MM.1S (cell line): ENCODE measurements at regions not wholly inside any gene's neighbourhood (a gene's known extent, or its start where the extent isn't known, plus 50 kb on each side); places are given as distances from the start of the nearest gene placed in this dataset.

Source experiments
- DNase-seq: peaks from one replicate; pipeline ENCODE4 v3.0.0-alpha.2; 2015
- H2AFZ ChIP-seq: fragments of 300-600 bp; sonication (generic); 2 replicates; pipeline ENCODE4 v1.6.0; 2016; ENCODE audit warnings: antibody characterized with exemption, low read length
- H3F3A ChIP-seq: fragments of 300-600 bp; sonication (generic); 2 replicates; pipeline ENCODE4 v1.6.1; 2016; ENCODE audit warnings: mild to moderate bottlenecking, antibody characterized with exemption, low read length, moderate library complexity, mixed read lengths; ENCODE audit not compliant: insufficient read depth
- H3K27ac ChIP-seq: fragments of 300-600 bp; sonication (generic); 2 replicates; pipeline ENCODE4 v1.5.1; 2016; ENCODE audit warnings: mild to moderate bottlenecking, low read length
- H3K27me3 ChIP-seq: fragments of 300-600 bp; sonication (generic); replicated peaks from 2 replicates; pipeline ENCODE4 v1.6.0; 2016; ENCODE audit warnings: low read length; ENCODE audit not compliant: insufficient read depth
- H3K36me3 ChIP-seq: fragments of 300-600 bp; sonication (generic); replicated peaks from 2 replicates; pipeline ENCODE4 v1.6.1; 2016; ENCODE audit warnings: mild to moderate bottlenecking, low read length, mixed read lengths; ENCODE audit not compliant: insufficient read depth
- H3K4me1 ChIP-seq: fragments of 300-600 bp; sonication (generic); 2 replicates; pipeline ENCODE4 v1.6.1; 2016; ENCODE audit warnings: low read length, mixed read lengths
- H3K4me2 ChIP-seq: fragments of 300-600 bp; sonication (generic); 2 replicates; pipeline ENCODE4 v1.6.0; 2016; ENCODE audit warnings: low read depth, low read length
- H3K4me3 ChIP-seq: fragments of 300-600 bp; sonication (generic); 2 replicates; pipeline ENCODE4 v1.5.1; 2016; ENCODE audit warnings: low read length, mixed read lengths
- H3K79me2 ChIP-seq: fragments of 300-600 bp; sonication (generic); 2 replicates; pipeline ENCODE4 v1.6.1; 2016; ENCODE audit warnings: mixed run types, low read length, mixed read lengths
- H3K9ac ChIP-seq: fragments of 300-600 bp; sonication (generic); 2 replicates; pipeline ENCODE4 v1.6.1; 2016; ENCODE audit warnings: low read length, mixed read lengths
- H3K9me2 ChIP-seq: fragments of 300-600 bp; sonication (generic); replicated peaks from 2 replicates; pipeline ENCODE4 v1.6.1; 2016; ENCODE audit warnings: mild to moderate bottlenecking, low read length, mixed read lengths; ENCODE audit not compliant: insufficient read depth
- H3K9me3 ChIP-seq: fragments of 300-600 bp; sonication (generic); replicated peaks from 2 replicates; pipeline ENCODE4 v1.6.1; 2016; ENCODE audit warnings: mild to moderate bottlenecking, low read length, mixed read lengths; ENCODE audit not compliant: insufficient read depth
- H4K20me1 ChIP-seq: fragments of 300-600 bp; sonication (generic); 2 replicates; pipeline ENCODE4 v1.6.1; 2016; ENCODE audit warnings: mild to moderate bottlenecking, low read length, moderate library complexity, mixed read lengths; ENCODE audit not compliant: insufficient read depth
- CTCF ChIP-seq: fragments of 300-600 bp; sonication (generic); IDR thresholded peaks from 2 replicates; pipeline ENCODE4 v1.5.1; 2016; ENCODE audit warnings: antibody characterized with exemption, low read length, mixed read lengths
- EZH2 ChIP-seq: fragments of 300-600 bp; sonication (generic); optimal IDR thresholded peaks from 2 replicates; pipeline ENCODE3; 2017; ENCODE audit warnings: low read depth, mild to moderate bottlenecking, antibody characterized with exemption, low read length, mixed read lengths
- EZH2phosphoT487 ChIP-seq: fragments of 300-600 bp; sonication (generic); IDR thresholded peaks from 2 replicates; pipeline ENCODE4 v1.6.1; 2018; ENCODE audit warnings: antibody characterized with exemption, low read length

DNA sequence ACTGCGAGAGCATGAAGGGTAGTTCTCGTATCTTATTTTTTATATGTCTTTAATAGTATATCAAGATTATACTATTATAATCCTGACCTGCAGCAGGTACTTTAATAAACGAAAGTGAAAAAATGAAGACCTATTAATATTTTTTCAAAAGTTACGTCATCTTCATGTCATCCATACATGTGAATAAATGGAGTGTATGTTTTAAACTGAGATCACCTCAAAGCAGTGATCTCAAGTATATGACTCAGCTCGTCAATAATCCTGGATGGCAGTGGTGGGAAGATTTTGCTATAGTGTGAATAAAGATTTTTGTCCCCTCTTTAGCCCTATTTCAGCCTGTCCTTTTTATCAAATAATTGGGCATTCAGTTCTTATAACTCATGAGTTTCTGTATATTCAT, 166.3 kb upstream of the FBXO11 start:
- TF ChIP-seq EZH2phosphoT487 (no peak), CTCF (no peak), EZH2 (no peak)
- no peak for DNase-seq
- no peaks in the 10 kb centered on the region for H4K20me1 ChIP-seq
- H3K79me2 ChIP-seq: no peaks in the 10 kb centered on the region
- H3K36me3 ChIP-seq: no peaks in the 10 kb centered on the region
- H3K9ac ChIP-seq: no peak overlapping the region
- H3K4me3 ChIP-seq: no peak overlapping the region
- no peak overlapping the region for H3K27ac ChIP-seq
- no peaks in the 10 kb centered on the region for H3F3A ChIP-seq
- H3K9me3 ChIP-seq: no peaks in the 10 kb centered on the region
- no peak overlapping the region for H2AFZ ChIP-seq
- no peak overlapping the region for H3K4me2 ChIP-seq
- H3K4me1 ChIP-seq: no peaks in the 10 kb centered on the region
- H3K27me3 ChIP-seq: no peaks in the 10 kb centered on the region
- no peaks in the 10 kb centered on the region for H3K9me2 ChIP-seq

DNA sequence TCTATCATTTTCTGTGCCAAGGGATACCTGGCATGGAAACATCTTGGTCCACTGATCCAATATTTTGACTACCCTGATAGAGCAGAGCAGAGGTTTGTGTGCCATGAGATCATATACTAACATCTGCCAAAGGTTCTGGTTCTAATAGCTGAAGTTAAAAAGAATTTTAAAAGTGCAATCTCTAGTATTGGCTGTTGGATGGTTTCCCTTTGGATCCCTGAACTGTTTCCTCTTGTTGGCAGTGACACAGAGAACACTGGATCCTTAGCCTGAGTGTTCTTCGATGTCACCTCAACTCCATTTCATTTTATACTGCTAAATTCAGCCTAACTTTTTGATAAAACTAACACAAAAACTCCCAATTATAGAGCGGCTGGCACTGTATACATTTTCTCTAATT, 169.3 kb upstream of the FBXO11 start:
- TF ChIP-seq EZH2: no peak
- no peak for TF ChIP-seq EZH2phosphoT487
- no peak for TF ChIP-seq CTCF
- Histone ChIP-seq H4K20me1 (no peaks in the 10 kb centered on the region), H3K4me3 (no peak overlapping the region)

DNA sequence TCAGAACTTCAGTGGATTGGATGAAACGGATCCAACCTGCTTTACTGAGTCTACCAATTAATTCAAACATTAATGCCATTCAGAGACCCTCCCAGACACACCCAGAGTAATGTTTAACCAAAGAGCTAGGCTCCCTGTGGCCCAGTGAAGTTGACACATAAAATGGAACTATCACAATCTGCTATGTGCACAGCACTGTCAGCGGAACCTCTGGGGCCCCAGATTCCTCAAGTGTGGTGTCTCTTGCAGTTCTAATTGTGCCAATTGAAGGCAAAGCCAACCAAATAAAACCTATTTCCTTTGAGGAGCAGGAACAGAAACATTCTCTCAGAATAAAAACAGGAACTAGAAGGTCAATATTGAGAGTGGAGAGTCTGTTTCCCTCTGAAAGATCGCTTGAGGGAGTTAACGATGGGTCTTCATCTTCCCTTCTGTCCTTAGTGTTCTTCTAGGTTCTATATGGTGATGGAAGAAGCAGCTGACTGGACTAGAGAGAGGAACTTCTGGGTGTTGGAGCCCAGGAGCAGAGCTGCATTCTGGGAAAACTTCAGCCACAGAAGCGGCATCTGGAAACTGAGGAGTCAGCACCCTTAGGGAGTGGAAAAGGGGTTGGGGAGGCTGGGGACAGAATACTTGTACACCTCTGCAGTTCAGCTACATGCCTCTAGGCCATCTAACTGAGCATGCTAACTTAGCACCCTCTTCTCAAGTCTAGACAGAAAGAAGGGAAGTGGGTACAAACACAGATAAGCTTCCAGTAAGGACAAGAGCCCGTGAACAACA, 174.4 kb upstream of the FBXO11 start:
- no peaks in the 10 kb centered on the region for H3K36me3 ChIP-seq
- H3K9me2 ChIP-seq: no peaks in the 10 kb centered on the region
- no peak overlapping the region for H3K27ac ChIP-seq
- H3K9me3 ChIP-seq: no peaks in the 10 kb centered on the region
- no peak for DNase-seq
- H3F3A ChIP-seq: no peaks in the 10 kb centered on the region
- no peak overlapping the region for H3K4me2 ChIP-seq
- H3K27me3 ChIP-seq: no peaks in the 10 kb centered on the region
- no peak overlapping the region for H2AFZ ChIP-seq
- no peaks in the 10 kb centered on the region for H4K20me1 ChIP-seq
- TF ChIP-seq EZH2 (no peak), EZH2phosphoT487 (no peak), CTCF (no peak)
- no peaks in the 10 kb centered on the region for H3K4me1 ChIP-seq
- H3K4me3 ChIP-seq: no peak overlapping the region
- H3K9ac ChIP-seq: no peak overlapping the region
- no peaks in the 10 kb centered on the region for H3K79me2 ChIP-seq

More for the DNA sequence above, 169.3 kb upstream of the FBXO11 start:
- Histone ChIP-seq H3F3A (no peaks in the 10 kb centered on the region), H3K4me1 (no peaks in the 10 kb centered on the region), H3K36me3 (no peaks in the 10 kb centered on the region), H3K4me2 (no peak overlapping the region), H3K27ac (no peak overlapping the region), H3K9ac (no peak overlapping the region), H3K79me2 (no peaks in the 10 kb centered on the region), H3K9me2 (no peaks in the 10 kb centered on the region), H3K27me3 (no peaks in the 10 kb centered on the region), H3K9me3 (no peaks in the 10 kb centered on the region), H2AFZ (no peak overlapping the region)
- no peak for DNase-seq
